Immature natural killer cell (primary cell): ENCODE measurements at regions not wholly inside any gene's neighbourhood (a gene's known extent, or its start where the extent isn't known, plus 50 kb on each side); places are given as distances from the start of the nearest gene placed in this dataset.
"Not testable (repeated sequence)": the region's sequence is repeated elsewhere in the genome, so short reads cannot be mapped to it uniquely, and the experiment has no call there.

Experiments
- DNase-seq, 3 donors: peaks; one replicate each; pipeline ENCODE4 v3.0.0; 2022; ENCODE audit warnings: mixed read lengths in 1 of 3
- H3K27ac Mint-ChIP-seq, 6 donors: one replicate each; pipeline ENCODE4 v1.8.0; 2020; ENCODE audit warnings: mixed read lengths in 6 of 6, mild to moderate bottlenecking in 5 of 6, inconsistent platforms in 4 of 6, moderate library complexity in 3 of 6
- H3K27me3 Mint-ChIP-seq, 3 donors: one replicate each; pipeline ENCODE4 v1.8.0; 2020 to 2021; ENCODE audit warnings: low read depth in 3 of 3, mild to moderate bottlenecking in 3 of 3, mixed read lengths in 3 of 3, moderate library complexity in 3 of 3, inconsistent platforms in 1 of 3
- H3K36me3 Mint-ChIP-seq, 3 donors: one replicate each; pipeline ENCODE4 v1.8.0; 2020; ENCODE audit warnings: mixed read lengths in 3 of 3, inconsistent platforms in 2 of 3, mild to moderate bottlenecking in 2 of 3
- H3K4me1 Mint-ChIP-seq, 2 donors: one replicate each; pipeline ENCODE4 v1.8.0; 2020; ENCODE audit warnings: inconsistent platforms in 2 of 2, mild to moderate bottlenecking in 2 of 2, mixed read lengths in 2 of 2, moderate library complexity in 1 of 2
- H3K4me3 Mint-ChIP-seq, 5 donors: one replicate each; pipeline ENCODE4 v1.8.0; 2020; ENCODE audit warnings: mild to moderate bottlenecking in 5 of 5, mixed read lengths in 5 of 5, inconsistent platforms in 3 of 5, moderate library complexity in 3 of 5
- H3K9me3 Mint-ChIP-seq, 6 donors: one replicate each; pipeline ENCODE4 v1.8.0; 2020; ENCODE audit warnings: mild to moderate bottlenecking in 6 of 6, mixed read lengths in 6 of 6, inconsistent platforms in 4 of 6, moderate library complexity in 3 of 6

DNA sequence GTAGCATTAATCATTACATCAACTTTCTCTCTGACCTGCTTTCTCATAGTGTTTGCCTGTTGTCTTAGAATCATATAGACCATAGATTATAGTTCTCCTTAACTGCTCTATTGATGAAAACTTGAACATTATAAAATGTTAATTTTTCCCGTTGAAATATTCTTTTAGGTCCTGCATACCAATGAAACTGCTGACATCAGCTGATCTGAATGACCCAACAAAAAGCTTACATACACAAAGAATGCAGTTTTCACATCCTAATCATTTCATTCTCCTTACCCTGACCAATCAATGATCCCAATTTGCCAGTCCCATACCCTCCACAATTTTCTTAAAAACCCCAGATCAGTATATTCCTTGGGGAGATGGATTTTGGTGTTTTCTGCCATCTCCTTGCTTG lies 302.9 kb upstream of the MBL2 start:
- H3K27me3 Mint-ChIP-seq, result peaks cover 0 to 2% (median 0%) of the 10 kb centered on the region in 3 donors
- H3K27ac Mint-ChIP-seq, result no peak overlapping the region
- no peak overlapping the region for H3K4me3 Mint-ChIP-seq
- H3K36me3 Mint-ChIP-seq, result no peaks in the 10 kb centered on the region
- no peak for DNase-seq
- peaks cover 3 to 43% (median 18%) of the 10 kb centered on the region in 6 donors for H3K9me3 Mint-ChIP-seq
- H3K4me1 Mint-ChIP-seq, result no peaks in the 10 kb centered on the region

DNA sequence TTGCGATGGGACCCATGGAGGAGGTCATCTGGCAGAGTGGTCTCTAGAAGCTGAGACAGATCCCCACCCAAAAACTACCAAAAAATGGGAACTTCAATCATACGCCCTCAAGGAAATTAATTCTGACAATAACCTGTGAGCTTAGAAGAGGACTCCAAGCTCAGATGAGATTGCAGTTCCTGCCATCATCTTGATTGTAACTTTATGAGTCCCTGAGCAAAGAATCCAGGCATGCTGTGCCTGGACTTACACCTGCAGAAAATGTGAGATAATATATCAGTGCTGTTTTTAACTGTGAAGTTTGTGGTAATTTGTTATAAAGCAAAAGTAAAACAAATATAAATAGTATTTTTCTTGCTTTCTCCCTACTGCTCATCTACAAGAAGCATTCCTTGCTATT lies 299.6 kb upstream of the MBL2 start:
- no peak overlapping the region for H3K4me3 Mint-ChIP-seq
- H3K27ac Mint-ChIP-seq, result no peak overlapping the region
- DNase-seq, result no peak
- H3K9me3 Mint-ChIP-seq, result peaks cover 4 to 52% (median 18%) of the 10 kb centered on the region in 6 donors
- H3K4me1 Mint-ChIP-seq, result no peaks in the 10 kb centered on the region
- H3K27me3 Mint-ChIP-seq, result peaks cover 0 to 2% (median 0%) of the 10 kb centered on the region in 3 donors
- no peaks in the 10 kb centered on the region for H3K36me3 Mint-ChIP-seq

DNA sequence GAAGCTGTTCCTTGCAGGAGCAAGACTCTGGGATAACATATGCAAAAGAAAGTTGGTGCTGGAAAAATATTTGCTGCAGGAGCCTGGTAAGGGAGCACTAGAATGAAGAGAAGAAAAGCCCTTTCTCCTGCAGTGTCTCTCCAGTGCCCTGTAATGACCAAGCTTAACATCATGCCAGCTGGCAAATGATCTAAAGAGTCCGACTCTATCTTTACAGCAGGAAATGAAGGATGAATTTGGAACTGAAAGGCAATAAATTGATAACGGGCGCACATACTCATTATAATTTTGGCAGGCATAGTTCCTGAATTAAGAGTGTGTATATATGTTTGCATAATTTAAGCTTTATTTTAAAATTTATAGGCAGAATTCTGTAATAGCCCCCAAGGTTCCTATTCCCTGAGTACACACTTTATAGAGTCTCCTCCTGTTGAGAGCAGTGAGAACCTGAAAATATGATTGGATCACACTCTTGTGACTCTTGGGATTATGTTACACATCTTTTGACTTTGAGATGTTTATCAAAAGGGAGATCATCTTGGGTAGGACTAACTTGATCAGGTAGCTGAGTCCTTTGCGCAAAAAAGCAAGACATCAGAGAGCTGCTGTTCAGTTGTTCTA lies 299.0 kb upstream of the MBL2 start:
- Mint-ChIP-seq H3K4me1 (no peaks in the 10 kb centered on the region), H3K4me3 (no peak overlapping the region), H3K27ac (no peak overlapping the region), H3K36me3 (no peaks in the 10 kb centered on the region), H3K9me3 (peaks cover 4 to 52% (median 18%) of the 10 kb centered on the region in 6 donors), H3K27me3 (peaks cover 0 to 5% (median 0%) of the 10 kb centered on the region in 3 donors)
- DNase-seq, result no peak

DNA sequence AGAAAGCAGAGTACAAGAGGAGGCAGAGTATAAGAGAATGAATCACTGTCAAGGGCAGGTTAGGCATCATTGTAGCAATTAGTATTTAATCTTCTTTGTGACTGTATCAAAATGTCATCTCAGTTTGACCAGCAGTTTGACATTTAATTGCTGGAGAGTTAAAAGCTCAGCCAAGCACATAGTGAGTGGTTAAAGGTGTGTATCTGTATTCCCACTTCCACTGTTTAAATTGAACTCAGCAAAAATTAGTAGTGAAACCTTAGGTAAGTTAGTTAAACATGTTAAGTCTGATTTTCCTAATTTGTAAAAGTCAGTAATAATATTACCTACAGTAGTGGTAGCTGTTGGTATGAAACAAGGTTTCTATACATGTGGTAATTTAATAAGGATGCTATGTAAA lies 296.4 kb upstream of the MBL2 start:
- no peaks in the 10 kb centered on the region for H3K4me1 Mint-ChIP-seq
- H3K27ac Mint-ChIP-seq, result no peak overlapping the region
- peaks cover 0 to 5% (median 0%) of the 10 kb centered on the region in 3 donors for H3K27me3 Mint-ChIP-seq
- H3K36me3 Mint-ChIP-seq, result no peaks in the 10 kb centered on the region
- peaks cover 4 to 46% (median 19%) of the 10 kb centered on the region in 6 donors for H3K9me3 Mint-ChIP-seq
- no peak for DNase-seq
- H3K4me3 Mint-ChIP-seq, result no peak overlapping the region

DNA sequence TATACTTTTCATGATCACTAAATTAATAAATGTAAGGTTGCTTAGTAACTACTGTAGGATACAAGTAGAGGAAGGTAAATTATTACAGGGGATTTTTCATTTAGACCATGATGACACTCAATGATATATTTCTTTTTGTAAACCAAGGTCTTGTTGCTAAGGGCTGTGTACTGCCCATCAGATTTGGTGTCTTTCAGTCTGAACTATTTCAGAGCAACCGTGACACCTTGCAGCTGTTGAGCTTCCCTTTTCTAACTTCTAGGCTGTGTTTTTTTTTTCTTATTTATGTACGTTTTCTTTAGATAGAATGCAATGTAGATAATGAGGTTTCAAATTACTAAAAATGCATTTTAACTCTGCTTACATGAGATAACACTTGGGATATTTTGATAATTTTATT lies 292.0 kb upstream of the MBL2 start:
- H3K36me3 Mint-ChIP-seq, result no peaks in the 10 kb centered on the region
- peaks cover 0 to 5% (median 0%) of the 10 kb centered on the region in 3 donors for H3K27me3 Mint-ChIP-seq
- no peak overlapping the region for H3K4me3 Mint-ChIP-seq
- DNase-seq, result no peak
- no peak overlapping the region for H3K27ac Mint-ChIP-seq
- H3K9me3 Mint-ChIP-seq, result peaks cover 7 to 55% (median 30%) of the 10 kb centered on the region in 6 donors
- H3K4me1 Mint-ChIP-seq, result no peaks in the 10 kb centered on the region

DNA sequence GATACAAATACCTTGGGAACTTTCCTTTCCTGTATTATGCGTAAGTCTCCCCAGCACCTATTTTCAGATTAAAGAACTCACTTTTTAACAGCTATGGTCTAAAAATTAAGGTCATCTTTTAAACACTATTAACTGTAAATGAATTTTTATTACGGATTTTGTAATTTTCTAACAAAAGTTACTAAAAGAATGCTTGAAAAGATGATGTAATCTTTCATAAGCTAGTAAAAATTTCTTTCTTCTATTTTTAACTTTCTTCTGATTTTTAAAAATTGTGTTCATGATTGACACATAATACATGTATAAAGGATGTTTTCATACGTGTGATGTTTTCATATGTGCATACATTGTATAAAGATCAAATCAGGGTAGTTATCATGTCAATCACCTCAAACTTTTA lies 291.2 kb upstream of the MBL2 start:
- no peak for DNase-seq
- no peak overlapping the region for H3K27ac Mint-ChIP-seq
- no peaks in the 10 kb centered on the region for H3K4me1 Mint-ChIP-seq
- H3K4me3 Mint-ChIP-seq, result no peak overlapping the region
- peaks cover 0 to 5% (median 0%) of the 10 kb centered on the region in 3 donors for H3K27me3 Mint-ChIP-seq
- H3K9me3 Mint-ChIP-seq, result peaks cover 7 to 58% (median 29%) of the 10 kb centered on the region in 6 donors
- H3K36me3 Mint-ChIP-seq, result no peaks in the 10 kb centered on the region

DNA sequence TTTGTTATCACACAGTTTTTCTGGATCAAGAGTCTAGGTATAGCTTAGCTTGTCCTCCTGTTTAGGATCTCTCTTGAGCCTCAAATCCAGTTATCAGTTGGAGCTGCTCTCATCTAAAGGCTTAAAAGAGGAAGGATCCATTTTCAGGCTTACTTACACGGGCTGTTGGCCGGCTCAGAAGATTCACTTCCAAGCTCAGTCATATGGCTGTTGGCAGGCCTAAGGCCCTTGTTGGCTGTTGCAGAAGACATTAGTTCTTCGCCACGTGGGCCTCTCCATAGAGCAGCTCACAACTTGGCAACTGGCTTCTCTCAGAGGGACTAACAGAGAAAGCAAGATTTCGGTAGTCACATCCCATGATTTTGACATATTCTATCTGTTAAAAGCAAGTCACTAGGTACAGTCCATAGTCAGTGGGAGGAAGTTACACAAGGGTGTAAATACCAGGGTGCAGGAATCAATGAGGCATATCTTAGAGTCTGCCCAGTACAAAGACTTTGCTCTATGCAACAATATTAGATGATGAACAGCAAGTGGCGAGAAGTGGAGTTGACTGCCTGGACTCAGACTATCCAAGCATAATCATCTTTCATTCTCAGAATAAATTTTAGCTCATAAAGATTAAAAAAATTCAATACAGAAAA lies 280.1 kb upstream of the MBL2 start:
- no peaks in the 10 kb centered on the region for H3K36me3 Mint-ChIP-seq
- DNase-seq, result no peak
- peaks cover 6 to 58% (median 11%) of the 10 kb centered on the region in 6 donors for H3K9me3 Mint-ChIP-seq
- no peak overlapping the region for H3K27ac Mint-ChIP-seq
- no peaks in the 10 kb centered on the region for H3K4me1 Mint-ChIP-seq
- no peaks in the 10 kb centered on the region for H3K27me3 Mint-ChIP-seq
- H3K4me3 Mint-ChIP-seq, result no peak overlapping the region

DNA sequence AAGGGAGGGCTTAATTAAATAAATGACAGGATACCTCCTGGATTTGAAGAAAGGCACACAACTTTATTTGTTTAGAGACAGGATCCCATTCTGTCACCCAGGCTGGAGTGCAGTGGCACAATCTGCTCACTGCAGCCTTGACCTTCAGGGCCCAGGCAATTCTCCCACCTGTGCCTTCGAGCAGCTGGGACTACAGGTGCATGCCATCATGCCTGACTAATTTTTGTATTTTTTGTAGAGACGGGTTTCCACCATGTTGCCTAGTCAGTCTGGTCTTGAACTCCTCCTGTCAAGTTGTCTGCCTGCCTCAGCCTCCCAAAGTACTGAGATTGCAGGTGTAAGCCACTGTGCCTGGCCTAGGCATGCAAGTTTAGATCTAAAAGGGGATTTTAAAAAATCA lies 272.7 kb upstream of the MBL2 start:
- Mint-ChIP-seq H3K36me3 (no peaks in the 10 kb centered on the region), H3K27ac (no peak overlapping the region), H3K9me3 (peaks cover 0 to 23% (median 10%) of the 10 kb centered on the region in 6 donors)

DNA sequence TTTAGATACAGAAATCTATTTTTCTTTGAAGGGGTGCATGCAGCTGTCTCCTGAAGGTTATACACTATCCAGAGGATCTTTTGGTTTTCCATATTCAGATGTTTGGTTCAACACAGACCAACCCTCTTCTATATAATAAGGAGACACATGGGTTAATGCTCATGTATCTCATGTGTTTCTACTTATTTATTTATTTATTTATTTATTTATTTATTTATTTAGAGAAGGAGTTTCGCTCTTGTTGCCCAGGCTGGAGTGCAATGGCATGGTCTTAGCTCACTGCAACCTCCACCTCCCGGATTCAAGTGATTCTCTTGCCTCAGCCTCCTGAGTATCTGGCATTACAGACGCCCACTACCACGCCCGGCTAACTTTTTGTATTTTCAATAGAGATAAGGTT lies 263.2 kb upstream of the MBL2 start:
- not testable (repeated sequence) for H3K4me3 Mint-ChIP-seq, H3K27me3 Mint-ChIP-seq, DNase-seq, H3K36me3 Mint-ChIP-seq, H3K27ac Mint-ChIP-seq, H3K4me1 Mint-ChIP-seq
- peaks cover 0 to 13% (median 4%) of the 10 kb centered on the region in 6 donors for H3K9me3 Mint-ChIP-seq

More for the DNA sequence above, 272.7 kb upstream of the MBL2 start:
- Mint-ChIP-seq H3K4me3 (no peak overlapping the region), H3K4me1 (no peaks in the 10 kb centered on the region), H3K27me3 (peaks cover 0 to 3% (median 0%) of the 10 kb centered on the region in 3 donors)
- no peak for DNase-seq

DNA sequence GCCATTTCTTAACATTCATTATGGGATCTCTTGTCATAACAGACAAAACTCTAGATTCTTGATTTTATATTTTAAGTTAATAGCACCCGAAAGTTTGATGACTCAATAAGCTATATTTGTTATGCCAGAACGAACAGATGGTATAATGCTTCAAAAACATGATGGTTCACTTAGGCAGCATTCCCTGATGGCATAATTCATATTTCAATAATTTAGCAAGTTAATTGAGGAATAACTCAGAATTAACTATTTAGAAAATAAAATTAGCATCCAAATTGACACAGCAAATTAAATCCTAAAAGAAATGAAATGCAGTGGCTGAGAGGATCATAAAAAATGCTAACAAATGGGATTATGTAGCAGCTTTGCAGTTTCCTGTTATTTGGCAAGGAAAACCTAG lies 260.8 kb upstream of the MBL2 start:
- Mint-ChIP-seq H3K4me1 (no peaks in the 10 kb centered on the region), H3K27ac (no peak overlapping the region), H3K9me3 (peaks cover 0 to 18% (median 3%) of the 10 kb centered on the region in 6 donors), H3K4me3 (no peak overlapping the region), H3K27me3 (no peaks in the 10 kb centered on the region), H3K36me3 (no peaks in the 10 kb centered on the region)
- DNase-seq, result no peak

DNA sequence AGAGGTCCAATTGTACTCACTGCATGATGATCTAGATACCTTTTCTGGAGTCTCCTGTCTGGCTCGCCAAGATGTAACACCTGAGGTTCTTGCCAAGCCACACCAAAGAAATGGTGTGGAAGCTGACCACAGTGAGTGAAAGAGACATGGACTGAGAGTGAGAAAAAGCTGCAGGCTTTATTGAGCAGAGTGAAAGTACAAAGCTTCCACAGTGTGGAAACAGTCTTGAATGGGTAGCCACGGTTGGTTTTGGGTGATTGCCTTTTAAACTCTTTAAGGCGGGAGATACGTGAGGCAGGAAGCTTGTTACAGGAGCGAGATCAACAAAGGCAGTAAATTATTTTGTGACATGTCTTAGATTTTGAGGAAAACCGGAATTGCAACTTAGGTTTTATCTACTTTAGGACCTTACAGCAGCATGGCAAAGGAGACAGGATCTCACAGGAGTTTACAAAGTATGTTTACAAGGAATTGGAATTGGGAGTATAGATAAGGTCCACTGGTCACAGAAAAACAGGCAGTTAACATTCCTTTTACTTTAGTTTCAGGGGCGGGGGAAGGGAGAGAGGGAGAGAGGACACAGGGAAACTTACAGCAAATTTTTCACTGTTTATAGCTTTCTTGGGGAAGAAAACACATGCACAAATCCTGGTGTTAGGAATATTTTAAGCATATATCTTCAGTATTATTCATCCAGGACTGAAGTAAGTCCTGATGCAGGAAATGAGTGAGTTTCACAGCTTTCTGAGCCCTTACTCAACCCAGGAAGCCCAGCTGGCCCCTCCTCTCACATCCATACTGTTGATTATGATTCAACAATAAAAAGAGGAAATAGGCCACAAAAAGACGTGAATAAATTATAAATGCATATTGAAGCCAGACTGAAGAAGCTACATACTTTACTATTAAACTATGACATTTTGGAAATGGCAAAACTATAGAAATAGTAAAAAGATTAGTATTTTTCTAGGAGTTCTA lies 257.6 kb upstream of the MBL2 start:
- H3K4me1 Mint-ChIP-seq, H3K4me3 Mint-ChIP-seq, H3K27ac Mint-ChIP-seq, H3K27me3 Mint-ChIP-seq, H3K36me3 Mint-ChIP-seq, DNase-seq: not testable (repeated sequence)
- peaks cover 0 to 31% (median 6%) of the 10 kb centered on the region in 6 donors for H3K9me3 Mint-ChIP-seq

DNA sequence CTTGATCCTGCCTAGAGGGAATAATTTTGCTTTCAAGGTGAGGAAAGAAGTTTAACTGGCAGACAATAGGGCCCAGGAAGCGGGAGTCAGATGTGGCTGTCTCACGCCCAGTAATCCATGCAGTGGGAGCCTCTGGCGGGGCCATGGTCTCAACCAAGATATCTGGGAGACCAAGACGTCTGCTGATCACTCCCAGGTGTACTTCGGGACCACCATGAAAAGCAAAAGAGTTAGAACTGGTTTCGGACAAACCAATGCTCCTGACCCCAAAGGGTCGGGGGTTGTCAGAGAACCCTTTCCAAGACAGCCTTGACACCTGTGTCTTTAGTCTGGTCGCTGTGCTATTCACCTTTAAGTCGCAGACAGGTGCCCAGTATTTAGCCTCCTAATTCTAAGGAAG lies 256.9 kb upstream of the MBL2 start:
- DNase-seq, result no peak

DNA sequence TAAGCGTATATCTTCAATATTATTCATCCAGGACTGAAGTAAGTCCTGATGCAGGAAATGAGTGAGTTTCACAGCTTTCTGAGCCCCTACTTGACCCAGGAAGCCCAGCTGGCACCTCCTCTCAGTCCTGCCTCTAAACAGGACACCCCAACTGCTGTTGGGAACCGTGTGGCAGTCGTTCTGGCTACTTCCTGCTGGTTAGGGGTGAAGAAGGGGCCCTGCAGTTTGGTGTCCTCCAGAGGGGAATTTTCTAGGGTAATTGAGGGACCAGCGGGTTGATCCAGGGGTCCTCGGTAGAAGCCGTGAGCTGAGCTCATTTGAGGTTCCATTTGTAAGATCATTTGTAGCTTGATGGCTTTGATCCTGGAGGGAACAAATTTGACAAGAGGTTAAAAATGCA lies 253.2 kb upstream of the MBL2 start:
- not testable (repeated sequence) for H3K27ac Mint-ChIP-seq, H3K36me3 Mint-ChIP-seq, H3K27me3 Mint-ChIP-seq, DNase-seq, H3K4me3 Mint-ChIP-seq, H3K4me1 Mint-ChIP-seq
- peaks cover 0 to 46% (median 12%) of the 10 kb centered on the region in 6 donors for H3K9me3 Mint-ChIP-seq

More for the DNA sequence above, 256.9 kb upstream of the MBL2 start:
- Mint-ChIP-seq H3K27ac (no peak overlapping the region), H3K4me3 (no peak overlapping the region), H3K36me3 (no peaks in the 10 kb centered on the region), H3K9me3 (peaks cover 0 to 35% (median 7%) of the 10 kb centered on the region in 6 donors), H3K27me3 (peaks cover 0 to 2% (median 0%) of the 10 kb centered on the region in 3 donors), H3K4me1 (peaks cover 0 to 6% of the 10 kb centered on the region in 2 donors)
